Omental fat pad (tissue), 3 donors: ENCODE measurements at regions not wholly inside any gene's neighbourhood (a gene's known extent, or its start where the extent isn't known, plus 50 kb on each side); places are given as distances from the start of the nearest gene placed in this dataset.

Source experiments
- ATAC-seq: fragments of 150-250 bp; one replicate; pipeline ENCODE4 v1.9.1; 2016; ENCODE audit warnings: mild to moderate bottlenecking, moderate library complexity; ENCODE audit not compliant: low FRiP score
- DNase-seq: peaks from one replicate; pipeline ENCODE4 v3.0.0-alpha.2; 2019; ENCODE audit warnings: low spot score
- TF ChIP-seq, protein P1 (sequence below), 3 donors: fragments of 450-650 bp; IDR thresholded peaks; one replicate each; pipeline ENCODE4 v1.5.1; 2016 to 2017; ENCODE audit warnings: antibody characterized with exemption in 3 of 3, mild to moderate bottlenecking in 3 of 3, moderate library complexity in 2 of 3

DNA sequence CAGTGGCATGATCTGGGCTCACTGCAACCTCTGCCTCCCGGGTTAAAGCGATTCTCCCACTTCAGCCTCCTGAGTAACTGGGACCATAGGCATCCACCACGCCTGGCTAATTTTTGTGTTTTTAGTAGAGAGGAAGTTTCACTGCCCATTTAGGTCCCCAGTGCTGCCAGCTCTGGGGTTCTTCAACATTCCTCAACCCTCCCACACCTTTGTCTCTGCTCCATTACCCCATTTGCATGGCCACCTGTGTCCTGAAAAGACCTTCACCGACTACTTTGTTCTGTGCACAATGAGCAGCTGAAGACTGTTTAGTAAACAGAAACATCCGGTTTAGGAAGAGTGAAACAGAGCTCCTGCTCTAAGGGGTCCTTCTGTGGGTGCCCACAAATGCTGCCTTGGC lies 92.0 kb downstream of the FAM43A start:
- ATAC-seq (no peak), DNase-seq (no peak)
- TF ChIP-seq, protein P1, sequence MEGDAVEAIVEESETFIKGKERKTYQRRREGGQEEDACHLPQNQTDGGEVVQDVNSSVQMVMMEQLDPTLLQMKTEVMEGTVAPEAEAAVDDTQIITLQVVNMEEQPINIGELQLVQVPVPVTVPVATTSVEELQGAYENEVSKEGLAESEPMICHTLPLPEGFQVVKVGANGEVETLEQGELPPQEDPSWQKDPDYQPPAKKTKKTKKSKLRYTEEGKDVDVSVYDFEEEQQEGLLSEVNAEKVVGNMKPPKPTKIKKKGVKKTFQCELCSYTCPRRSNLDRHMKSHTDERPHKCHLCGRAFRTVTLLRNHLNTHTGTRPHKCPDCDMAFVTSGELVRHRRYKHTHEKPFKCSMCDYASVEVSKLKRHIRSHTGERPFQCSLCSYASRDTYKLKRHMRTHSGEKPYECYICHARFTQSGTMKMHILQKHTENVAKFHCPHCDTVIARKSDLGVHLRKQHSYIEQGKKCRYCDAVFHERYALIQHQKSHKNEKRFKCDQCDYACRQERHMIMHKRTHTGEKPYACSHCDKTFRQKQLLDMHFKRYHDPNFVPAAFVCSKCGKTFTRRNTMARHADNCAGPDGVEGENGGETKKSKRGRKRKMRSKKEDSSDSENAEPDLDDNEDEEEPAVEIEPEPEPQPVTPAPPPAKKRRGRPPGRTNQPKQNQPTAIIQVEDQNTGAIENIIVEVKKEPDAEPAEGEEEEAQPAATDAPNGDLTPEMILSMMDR (IDR thresholded peaks at IDR 0.05) = no peak

GRCh38 chr3:194779729-194780224 lies 94.1 kb downstream of the FAM43A start:
- TF ChIP-seq, protein P1 (IDR thresholded peaks at IDR 0.05) = no peak
- DNase-seq (no peak), ATAC-seq (no peak)

GRCh38 chr3:194780706-194781105 lies 95.0 kb downstream of the FAM43A start:
- ATAC-seq = no peak
- TF ChIP-seq, protein P1 (IDR thresholded peaks at IDR 0.05) = no peak
- DNase-seq = no peak

DNA sequence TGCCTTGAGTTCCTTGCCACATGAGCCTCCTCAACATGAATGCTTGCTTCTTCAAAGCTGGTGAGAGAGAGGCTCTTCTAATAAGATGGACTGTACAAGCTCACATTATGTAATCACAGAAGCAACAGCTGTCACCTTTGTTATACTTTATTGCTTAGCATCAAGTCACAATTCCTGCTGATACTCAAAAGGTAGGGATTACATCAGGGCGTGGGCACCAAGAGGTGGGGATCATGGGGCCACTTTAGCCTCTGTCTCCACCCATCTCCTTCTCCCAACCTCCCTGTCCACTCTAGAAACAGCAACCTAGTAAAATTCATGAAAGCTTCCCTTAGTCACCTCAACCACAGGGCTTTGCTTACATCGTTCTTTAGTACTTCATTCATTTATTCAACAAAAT lies 95.9 kb downstream of the FAM43A start:
- TF ChIP-seq, protein P1 (IDR thresholded peaks at IDR 0.05) = no peak
- DNase-seq (no peak), ATAC-seq (no peak)

- TF ChIP-seq, protein P1 (IDR thresholded peaks at IDR 0.05) = no peak
- ATAC-seq = peak; percentile 56
- no peak for DNase-seq
Observed at GRCh38 chr3:194782698-194783404, 97.2 kb downstream of the FAM43A start.

- no peak for ATAC-seq
- TF ChIP-seq, protein P1 (IDR thresholded peaks at IDR 0.05) = no peak
- DNase-seq = no peak
Observed at GRCh38 chr3:194784361-194784760, 98.7 kb downstream of the FAM43A start.

GRCh38 chr3:194785315-194785714 lies 99.6 kb downstream of the FAM43A start:
- ATAC-seq = no peak
- TF ChIP-seq, protein P1 (IDR thresholded peaks at IDR 0.05) = no peak
- DNase-seq = no peak
